NCI-H460 (cell line): ENCODE measurements at regions not wholly inside any gene's neighbourhood (a gene's known extent, or its start where the extent isn't known, plus 50 kb on each side); places are given as distances from the start of the nearest gene placed in this dataset.
"Not testable (repeated sequence)": the region's sequence is repeated elsewhere in the genome, so short reads cannot be mapped to it uniquely, and the experiment has no call there.

Source experiments
- DNase-seq: peaks from one replicate; pipeline ENCODE4 v3.0.0-alpha.2; 2016; ENCODE audit warnings: low read depth; ENCODE audit errors: extremely low read depth

GRCh38 chr13:62502588-62502987 lies 1086.9 kb upstream of the PCDH20 start:
- DNase-seq, result no peak

GRCh38 chr13:62489731-62490130 lies 1074.1 kb upstream of the PCDH20 start:
- no peak for DNase-seq

- DNase-seq, result no peak
These were observed 1068.1 kb upstream of the PCDH20 start for GRCh38 chr13:62483774-62484173.

GRCh38 chr13:62482351-62482750 lies 1066.7 kb upstream of the PCDH20 start:
- DNase-seq, result no peak

GRCh38 chr13:62473944-62474237 lies 1058.2 kb upstream of the PCDH20 start:
- DNase-seq, result no peak

GRCh38 chr13:62473190-62473943 lies 1057.7 kb upstream of the PCDH20 start:
- no peak for DNase-seq

GRCh38 chr13:62453761-62454160 lies 1038.1 kb upstream of the PCDH20 start:
- DNase-seq, result no peak

- no peak for DNase-seq
These were observed 1035.1 kb upstream of the PCDH20 start for GRCh38 chr13:62450759-62451158.

GRCh38 chr13:62447771-62448382 lies 1032.2 kb upstream of the PCDH20 start:
- not testable (repeated sequence) for DNase-seq

GRCh38 chr13:62444805-62445204 lies 1029.2 kb upstream of the PCDH20 start:
- DNase-seq, result no peak

- DNase-seq, result no peak
These were observed 1018.4 kb upstream of the PCDH20 start for GRCh38 chr13:62434081-62434480.

- DNase-seq, result no peak
These were observed 1018.0 kb upstream of the PCDH20 start for GRCh38 chr13:62433660-62434059.

GRCh38 chr13:62432906-62433305 lies 1017.3 kb upstream of the PCDH20 start:
- DNase-seq, result no peak

GRCh38 chr13:62432295-62432694 lies 1016.6 kb upstream of the PCDH20 start:
- no peak for DNase-seq

GRCh38 chr13:62431852-62432251 lies 1016.2 kb upstream of the PCDH20 start:
- no peak for DNase-seq

- DNase-seq, result no peak
These were observed 1003.2 kb upstream of the PCDH20 start for GRCh38 chr13:62418872-62419271.

GRCh38 chr13:62418376-62418775 lies 1002.7 kb upstream of the PCDH20 start:
- DNase-seq, result no peak

GRCh38 chr13:62407871-62408270 lies 992.2 kb upstream of the PCDH20 start:
- DNase-seq, result no peak

GRCh38 chr13:62388515-62388914 lies 972.9 kb upstream of the PCDH20 start:
- DNase-seq, result no peak

- peak; percentile 5 for DNase-seq
These were observed 972.0 kb upstream of the PCDH20 start for GRCh38 chr13:62387647-62388046.

- DNase-seq, result not testable (repeated sequence)
These were observed 963.6 kb upstream of the PCDH20 start for GRCh38 chr13:62379241-62379640.

GRCh38 chr13:62377838-62378237 lies 962.2 kb upstream of the PCDH20 start:
- DNase-seq, result no peak

- DNase-seq, result no peak
These were observed 960.0 kb upstream of the PCDH20 start for GRCh38 chr13:62375653-62376052.
